Mesodermal cell (in vitro differentiated cells): ENCODE measurements at regions not wholly inside any gene's neighbourhood (a gene's known extent, or its start where the extent isn't known, plus 50 kb on each side); places are given as distances from the start of the nearest gene placed in this dataset.
"Not testable (repeated sequence)": the region's sequence is repeated elsewhere in the genome, so short reads cannot be mapped to it uniquely, and the experiment has no call there.

Experiments used
- H3K27ac ChIP-seq: 2 replicates; pipeline ENCODE4 v1.7.0; 2013; ENCODE audit warnings: mild to moderate bottlenecking, low read depth, low read length, moderate library complexity; ENCODE audit not compliant: severe bottlenecking
- H3K36me3 ChIP-seq: 2 replicates; pipeline ENCODE4 v1.7.1; 2013; ENCODE audit warnings: mild to moderate bottlenecking, low read length, moderate library complexity; ENCODE audit not compliant: control insufficient read depth, insufficient read depth
- H3K4me1 ChIP-seq: one replicate; pipeline ENCODE4 v1.7.1; 2013; ENCODE audit warnings: mild to moderate bottlenecking, low read length; ENCODE audit not compliant: insufficient read depth, control insufficient read depth, poor library complexity, severe bottlenecking
- H3K4me3 ChIP-seq: 2 replicates; pipeline ENCODE4 v1.7.0; 2013; ENCODE audit warnings: low read length, control low read depth, mild to moderate bottlenecking; ENCODE audit not compliant: insufficient read depth, poor library complexity, severe bottlenecking; ENCODE audit errors: extremely low read depth
- H3K9me3 ChIP-seq: 2 replicates; pipeline ENCODE4 v1.7.1; 2013; ENCODE audit warnings: mild to moderate bottlenecking, low read length, moderate library complexity; ENCODE audit not compliant: control insufficient read depth
- WGBS, 2 experiments: methylation state at CpG; one replicate each; pipeline ENCODE4 v1.1.5; 2013; ENCODE audit warnings: missing lambda C conversion rate in 2 of 2; ENCODE audit not compliant: insufficient coverage in 2 of 2; 5-methylcytosine and 5-hydroxymethylcytosine counted together

DNA sequence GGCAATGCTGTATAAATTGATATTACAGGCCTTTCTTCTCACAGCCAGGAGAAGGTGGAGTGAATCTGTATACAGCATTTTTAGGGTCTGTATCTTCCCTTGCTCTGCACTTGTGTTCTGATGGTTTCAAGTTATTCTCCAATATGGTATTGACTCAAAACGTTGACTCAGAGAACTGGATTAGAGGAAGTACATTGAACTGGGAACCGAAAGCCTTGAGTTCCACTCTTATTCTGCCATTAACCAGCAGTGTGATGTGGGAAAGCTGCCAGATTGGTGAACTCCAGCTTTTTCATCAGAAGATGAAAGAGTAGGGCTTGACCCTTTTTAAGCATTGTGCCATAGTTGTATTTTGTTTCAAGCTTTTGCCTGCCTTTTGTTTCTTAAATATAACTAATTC lies 167.7 kb downstream of the SPRY2 start:
- H3K27ac ChIP-seq: no peak overlapping the region
- H3K4me1 ChIP-seq: peaks cover 2% of the 10 kb centered on the region
- H3K4me3 ChIP-seq: no peak overlapping the region
- peaks cover 5% of the 10 kb centered on the region for H3K9me3 ChIP-seq
- H3K36me3 ChIP-seq: no peaks in the 10 kb centered on the region
- WGBS, 2 experiments: 80 to 86% methylated on average over 1 of the region's 2 CpGs

DNA sequence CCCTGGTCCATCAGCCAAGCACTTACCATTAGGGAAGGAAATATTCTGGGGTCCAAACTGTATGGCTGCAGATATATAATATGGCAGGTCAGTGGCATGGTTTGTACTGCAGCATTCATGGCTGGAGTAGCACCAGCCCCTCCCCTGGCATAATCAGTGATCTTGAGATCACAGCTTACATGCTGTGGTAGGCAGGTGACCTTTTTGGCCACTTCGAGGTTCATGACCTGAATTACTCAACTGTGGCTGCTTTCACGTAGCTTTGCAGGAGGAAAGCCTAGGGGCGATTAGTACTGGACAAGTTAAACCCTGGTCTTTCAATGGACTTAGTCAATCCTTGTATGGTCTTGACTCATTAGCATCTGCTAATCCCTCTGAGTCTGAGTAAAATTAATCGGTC lies 169.8 kb downstream of the SPRY2 start:
- Histone ChIP-seq H3K4me1 (no peaks in the 10 kb centered on the region), H3K4me3 (no peak overlapping the region), H3K27ac (no peak overlapping the region), H3K9me3 (peaks cover 5% of the 10 kb centered on the region), H3K36me3 (no peaks in the 10 kb centered on the region)
- WGBS, 2 experiments: 88 to 89% methylated on average over 3 to 4 of the region's 4 CpGs

DNA sequence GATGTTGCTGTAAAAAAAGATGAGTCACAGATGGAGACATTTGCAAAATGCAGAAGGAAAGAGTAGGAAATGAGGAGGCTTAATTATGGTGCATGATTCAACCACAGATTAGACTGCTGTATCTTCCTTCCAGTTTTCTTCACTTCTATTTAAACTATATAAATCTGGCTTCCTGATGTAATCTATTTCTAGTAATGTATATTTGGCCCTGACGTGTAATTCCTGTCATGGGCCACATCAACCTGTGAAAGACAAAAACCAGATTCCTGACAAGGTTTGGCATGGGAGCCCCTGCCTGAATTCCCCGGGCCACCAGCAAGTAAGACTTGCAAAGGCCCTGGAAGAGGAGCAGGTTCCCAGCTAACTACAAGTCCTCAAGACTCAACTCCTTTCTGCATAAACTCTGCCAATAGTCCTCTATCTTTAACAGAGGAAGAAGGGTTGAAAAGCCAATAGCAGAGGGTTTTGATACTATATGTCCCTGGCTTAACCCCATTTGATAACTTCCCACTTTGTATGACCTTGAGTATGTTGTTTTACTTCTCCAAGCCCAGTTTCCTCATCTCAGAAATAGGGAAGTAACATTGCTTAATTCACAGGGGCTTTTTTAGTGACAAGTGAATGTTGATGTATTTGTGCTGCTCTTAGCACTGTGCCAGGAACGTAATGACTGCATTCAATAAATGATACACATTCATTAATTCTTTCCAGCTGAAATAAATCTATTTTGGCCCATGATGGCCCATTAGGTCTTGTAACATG lies 172.7 kb downstream of the SPRY2 start:
- H3K27ac ChIP-seq: peak overlapping the region; percentile 3
- H3K4me1 ChIP-seq: no peaks in the 10 kb centered on the region
- WGBS, 2 experiments: 86 to 100% methylated on average over 1 to 3 of the region's 3 CpGs
- no peak overlapping the region for H3K4me3 ChIP-seq
- H3K9me3 ChIP-seq: no peaks in the 10 kb centered on the region
- H3K36me3 ChIP-seq: no peaks in the 10 kb centered on the region

DNA sequence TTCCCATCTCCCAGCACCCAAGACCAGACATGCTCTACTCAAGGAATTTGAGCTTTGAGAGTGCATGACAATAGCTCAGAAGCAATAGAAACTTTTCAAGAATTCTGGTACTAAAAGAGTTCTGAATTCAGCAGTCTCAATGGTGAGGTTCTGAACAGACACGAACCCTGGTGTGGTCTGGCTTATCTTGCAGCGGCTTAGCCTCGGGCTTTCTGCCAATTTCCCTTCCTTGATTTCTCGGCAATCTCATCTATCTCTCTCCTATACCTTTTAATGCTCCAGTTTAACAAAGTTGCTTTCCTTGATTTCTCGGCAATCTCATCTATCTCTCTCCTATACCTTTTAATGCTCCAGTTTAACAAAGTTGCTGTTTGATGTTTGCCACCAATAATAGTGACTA lies 174.6 kb downstream of the SPRY2 start:
- Histone ChIP-seq H3K4me3 (no peak overlapping the region), H3K4me1 (no peaks in the 10 kb centered on the region), H3K9me3 (no peaks in the 10 kb centered on the region), H3K27ac (no peak overlapping the region), H3K36me3 (no peaks in the 10 kb centered on the region)
- 78 to 88% methylated on average over 3 to 4 of the region's 5 CpGs for WGBS, 2 experiments

DNA sequence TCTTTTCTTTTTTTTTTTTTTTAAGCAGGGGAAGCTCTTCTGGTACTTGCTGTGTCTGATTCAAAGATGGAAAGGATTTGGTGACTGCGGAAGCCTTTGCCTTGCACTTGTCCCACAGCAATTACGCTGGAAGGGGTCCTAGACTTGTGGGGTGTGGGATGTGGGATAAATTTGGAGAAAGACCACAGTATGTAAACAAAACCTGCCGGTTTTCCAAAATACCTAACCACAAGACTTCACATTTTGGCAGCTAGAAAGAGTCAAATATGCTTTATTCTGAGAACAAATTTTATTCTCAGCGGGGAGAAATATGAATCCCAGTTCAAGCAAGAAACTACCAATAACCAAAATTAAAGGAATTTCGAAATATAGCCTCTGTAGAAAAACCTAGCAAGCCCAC lies 176.5 kb downstream of the SPRY2 start:
- Histone ChIP-seq H3K4me1 (no peaks in the 10 kb centered on the region), H3K27ac (no peak overlapping the region), H3K36me3 (no peaks in the 10 kb centered on the region), H3K4me3 (no peak overlapping the region), H3K9me3 (no peaks in the 10 kb centered on the region)
- 100% methylated on average over 1 of the region's 5 CpGs; no CpG with 5 or more reads in 1 of the 2 experiments for WGBS, 2 experiments

DNA sequence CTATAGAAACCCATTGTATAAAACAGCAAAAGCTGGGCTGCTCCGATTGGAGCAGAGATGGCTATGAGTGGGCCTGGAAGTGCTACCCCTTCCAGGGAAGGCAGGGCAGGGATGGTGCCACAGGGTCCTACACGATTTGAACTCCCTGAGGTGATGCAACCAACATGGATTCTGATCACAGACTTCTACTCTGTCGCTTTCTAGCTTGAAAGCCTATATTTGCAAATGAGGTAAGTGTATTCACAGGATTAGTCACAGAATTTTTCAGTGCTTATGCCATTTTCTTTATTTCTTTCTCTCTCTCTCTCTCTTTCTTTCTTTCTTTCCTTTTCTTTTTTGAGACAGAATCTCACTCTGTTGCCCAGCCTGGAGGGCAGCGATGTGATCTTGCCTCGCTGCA lies 179.0 kb downstream of the SPRY2 start:
- no peak overlapping the region for H3K4me3 ChIP-seq
- no peaks in the 10 kb centered on the region for H3K36me3 ChIP-seq
- WGBS, 2 experiments: 100% methylated on average over 3 of the region's 5 CpGs
- no peak overlapping the region for H3K27ac ChIP-seq
- no peaks in the 10 kb centered on the region for H3K9me3 ChIP-seq
- no peaks in the 10 kb centered on the region for H3K4me1 ChIP-seq

DNA sequence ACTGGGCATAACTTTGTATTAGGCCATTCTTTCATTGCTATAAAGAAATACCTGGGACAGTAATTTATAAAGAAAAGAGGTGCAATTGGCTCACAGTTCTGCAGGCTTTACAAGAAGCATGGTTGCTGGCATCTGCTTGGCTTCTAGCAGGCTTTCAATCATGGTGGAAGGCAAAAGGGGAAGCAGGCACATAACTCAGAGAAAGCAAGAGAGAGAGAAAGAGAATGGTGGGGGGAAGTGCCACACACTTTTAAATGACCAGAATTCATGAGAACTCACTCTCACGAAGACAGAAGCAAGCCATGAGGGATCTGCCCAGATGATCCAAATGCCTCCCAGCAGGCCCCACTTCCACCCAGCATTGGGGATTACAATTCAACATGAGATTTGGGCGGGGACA lies 179.7 kb downstream of the SPRY2 start:
- Histone ChIP-seq H3K36me3 (no peaks in the 10 kb centered on the region), H3K9me3 (no peaks in the 10 kb centered on the region), H3K4me1 (no peaks in the 10 kb centered on the region), H3K27ac (no peak overlapping the region), H3K4me3 (no peak overlapping the region)
- WGBS, 2 experiments: 71% methylated on average over 1 of the region's 2 CpGs; no CpG with 5 or more reads in 1 of the 2 experiments

DNA sequence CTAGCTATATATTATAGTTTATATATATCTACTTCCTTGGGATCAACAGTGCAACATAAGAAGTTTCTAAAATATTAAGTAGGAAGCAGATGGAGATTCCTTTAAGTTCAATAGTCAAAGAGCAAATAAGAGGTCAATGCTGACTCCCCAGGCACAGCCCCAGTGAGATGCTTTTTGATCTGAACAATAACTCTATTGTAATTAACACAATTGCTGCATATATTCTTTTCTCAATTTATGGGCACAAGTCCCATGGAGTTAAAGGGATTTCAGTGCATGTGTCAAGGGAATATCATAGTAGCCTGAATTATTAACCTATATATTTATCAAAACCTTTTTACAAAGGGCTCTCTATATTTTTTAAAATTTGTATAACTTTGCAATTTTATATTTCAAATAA lies 180.8 kb downstream of the SPRY2 start:
- Histone ChIP-seq H3K36me3 (no peaks in the 10 kb centered on the region), H3K4me1 (no peaks in the 10 kb centered on the region), H3K4me3 (no peak overlapping the region), H3K27ac (no peak overlapping the region), H3K9me3 (no peaks in the 10 kb centered on the region)

DNA sequence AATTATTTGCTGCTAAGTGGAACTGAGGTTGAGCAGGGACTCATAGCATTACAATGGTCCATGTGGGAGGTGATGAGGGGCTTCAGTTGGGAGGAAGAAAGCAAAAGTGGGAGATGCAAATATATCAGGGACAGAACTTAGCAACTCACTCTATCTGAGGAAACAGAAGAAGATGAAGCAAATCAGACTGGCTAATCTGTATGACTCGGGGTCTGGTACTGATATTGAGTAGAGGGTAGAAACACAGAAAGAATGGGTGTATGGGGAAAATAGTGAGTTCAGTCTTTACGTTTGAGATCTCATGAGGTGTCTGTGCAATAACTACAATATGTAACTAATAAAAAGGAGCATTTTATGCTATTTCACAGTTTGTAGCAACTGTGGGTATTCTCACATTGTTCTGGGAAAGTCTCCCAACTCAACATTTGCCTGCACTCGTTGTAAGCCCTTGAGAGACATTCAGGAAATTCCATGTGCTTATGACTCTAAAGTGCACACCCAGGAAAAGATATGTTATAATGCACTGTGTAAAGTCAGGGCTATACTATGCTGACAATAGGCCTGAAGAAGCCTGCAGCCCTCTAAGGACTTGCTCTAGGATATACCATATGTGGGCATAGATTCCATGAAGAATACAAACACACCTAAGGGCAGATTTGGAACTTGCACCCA lies 183.5 kb downstream of the SPRY2 start:
- no peak overlapping the region for H3K27ac ChIP-seq
- H3K4me1 ChIP-seq: no peaks in the 10 kb centered on the region
- H3K4me3 ChIP-seq: no peak overlapping the region
- 93% methylated on average over 2 to 3 of the region's 3 CpGs for WGBS, 2 experiments
- no peaks in the 10 kb centered on the region for H3K36me3 ChIP-seq
- H3K9me3 ChIP-seq: no peaks in the 10 kb centered on the region

DNA sequence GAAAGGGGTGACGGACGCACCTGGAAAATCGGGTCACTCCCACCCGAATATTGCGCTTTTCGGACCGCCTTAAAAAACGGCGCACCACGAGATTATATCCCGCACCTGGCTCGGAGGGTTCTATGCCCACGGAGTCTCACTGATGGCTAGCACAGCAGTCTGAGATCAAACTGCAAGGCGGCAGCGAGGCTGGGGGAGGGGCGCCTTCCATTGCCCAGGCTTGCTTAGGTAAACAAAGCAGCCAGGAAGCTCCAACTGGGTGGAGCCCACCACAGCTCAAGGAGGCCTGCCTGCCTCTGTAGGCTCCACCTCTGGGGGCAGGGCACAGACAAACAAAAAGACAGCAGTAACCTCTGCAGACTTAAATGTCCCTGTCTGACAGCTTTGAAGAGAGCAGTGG lies 188.8 kb downstream of the SPRY2 start:
- H3K4me3 ChIP-seq, H3K4me1 ChIP-seq, H3K27ac ChIP-seq, H3K9me3 ChIP-seq, H3K36me3 ChIP-seq: not testable (repeated sequence)
- 89 to 91% methylated on average over 10 of the region's 16 CpGs for WGBS, 2 experiments

DNA sequence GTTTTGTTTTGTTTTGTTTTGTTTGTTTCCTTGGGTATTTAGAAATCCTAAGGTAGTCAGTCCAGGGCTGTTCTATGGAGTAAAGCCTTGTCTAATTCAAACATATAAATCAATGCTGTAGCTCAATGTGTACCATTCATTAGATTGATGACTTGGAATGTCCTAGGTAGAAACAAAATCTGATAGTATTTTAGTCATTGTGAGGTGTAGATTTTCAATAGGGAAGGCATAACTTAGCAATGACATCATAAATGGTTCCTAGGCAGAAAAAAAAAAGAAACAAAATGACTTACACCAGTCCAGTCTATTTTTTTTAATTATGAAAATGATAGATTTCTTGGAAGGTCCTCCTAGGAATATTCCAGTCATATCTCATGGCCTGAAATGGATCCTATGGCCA lies 189.9 kb downstream of the SPRY2 start:
- Histone ChIP-seq H3K4me3 (no peak overlapping the region), H3K27ac (no peak overlapping the region), H3K4me1 (no peaks in the 10 kb centered on the region), H3K9me3 (no peaks in the 10 kb centered on the region), H3K36me3 (no peaks in the 10 kb centered on the region)
